NB4 (cell line): ENCODE measurements at regions not wholly inside any gene's neighbourhood (a gene's known extent, or its start where the extent isn't known, plus 50 kb on each side); places are given as distances from the start of the nearest gene placed in this dataset.

Experiments
- POLR2A ChIP-seq: IDR thresholded peaks from 2 replicates; pipeline ENCODE4 v1.6.1; 2011; ENCODE audit warnings: mild to moderate bottlenecking; ENCODE audit not compliant: insufficient read length; ENCODE audit errors: extremely low read depth
- TF ChIP-seq, protein P1 (sequence below): IDR thresholded peaks from one replicate; pipeline ENCODE4 v1.5.1; 2012; ENCODE audit warnings: low read depth, low read length

DNA sequence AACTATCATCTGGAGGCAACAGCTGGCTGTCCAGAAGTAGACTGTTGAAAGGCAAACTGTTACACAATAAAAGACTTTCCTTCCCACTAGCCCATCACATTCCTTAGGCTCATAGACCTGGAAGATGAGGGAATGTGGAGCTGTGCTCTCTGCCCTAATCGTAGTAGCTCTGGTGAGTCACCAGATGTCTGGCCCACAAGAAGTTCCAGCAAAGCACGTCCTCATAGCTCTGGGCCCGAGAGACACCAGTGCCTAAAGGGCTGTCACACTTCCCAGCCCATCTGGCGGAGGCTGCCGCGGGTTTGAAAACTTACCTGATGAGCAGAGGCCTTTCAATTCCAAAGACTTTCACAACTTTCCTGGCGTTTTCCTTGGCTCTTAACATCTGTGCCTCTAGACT is 81.7 kb upstream of the STOX2 start:
- TF ChIP-seq, protein P1, sequence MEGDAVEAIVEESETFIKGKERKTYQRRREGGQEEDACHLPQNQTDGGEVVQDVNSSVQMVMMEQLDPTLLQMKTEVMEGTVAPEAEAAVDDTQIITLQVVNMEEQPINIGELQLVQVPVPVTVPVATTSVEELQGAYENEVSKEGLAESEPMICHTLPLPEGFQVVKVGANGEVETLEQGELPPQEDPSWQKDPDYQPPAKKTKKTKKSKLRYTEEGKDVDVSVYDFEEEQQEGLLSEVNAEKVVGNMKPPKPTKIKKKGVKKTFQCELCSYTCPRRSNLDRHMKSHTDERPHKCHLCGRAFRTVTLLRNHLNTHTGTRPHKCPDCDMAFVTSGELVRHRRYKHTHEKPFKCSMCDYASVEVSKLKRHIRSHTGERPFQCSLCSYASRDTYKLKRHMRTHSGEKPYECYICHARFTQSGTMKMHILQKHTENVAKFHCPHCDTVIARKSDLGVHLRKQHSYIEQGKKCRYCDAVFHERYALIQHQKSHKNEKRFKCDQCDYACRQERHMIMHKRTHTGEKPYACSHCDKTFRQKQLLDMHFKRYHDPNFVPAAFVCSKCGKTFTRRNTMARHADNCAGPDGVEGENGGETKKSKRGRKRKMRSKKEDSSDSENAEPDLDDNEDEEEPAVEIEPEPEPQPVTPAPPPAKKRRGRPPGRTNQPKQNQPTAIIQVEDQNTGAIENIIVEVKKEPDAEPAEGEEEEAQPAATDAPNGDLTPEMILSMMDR: no peak
- TF ChIP-seq POLR2A: no peak
